Gastrocnemius medialis (tissue), 4 donors: ENCODE measurements at regions not wholly inside any gene's neighbourhood (a gene's known extent, or its start where the extent isn't known, plus 50 kb on each side); places are given as distances from the start of the nearest gene placed in this dataset.

Source experiments
- ATAC-seq, 2 donors: fragments of 150-250 bp; one replicate each; pipeline ENCODE4 v1.9.1; 2016
- DNase-seq, 2 donors: peaks; one replicate each; pipeline ENCODE4 v3.0.0-alpha.2; 2019
- H3K27ac ChIP-seq, 4 donors: fragments of 200-600 bp; sonication (generic); 1 replicate in 1 of 4; 2 replicates in 3 of 4; pipeline ENCODE4 v1.5.1; 2016 to 2018; ENCODE audit warnings: mild to moderate bottlenecking in 2 of 4, moderate library complexity in 1 of 4
- H3K27me3 ChIP-seq, 3 donors: fragments of 200-600 bp; sonication (generic) in 2 of 3; 1 replicate in 1 of 3; 2 replicates in 2 of 3; pipeline versions ENCODE4 v1.5.1 to v1.6.0; 2016 to 2019; ENCODE audit warnings: mild to moderate bottlenecking in 1 of 3, moderate library complexity in 1 of 3
- H3K36me3 ChIP-seq, 2 donors: fragments of 200-600 bp; sonication (generic) in 1 of 2; one replicate each; pipeline ENCODE4 v1.5.1; 2017 to 2018
- H3K4me1 ChIP-seq, 2 donors: fragments of 200-600 bp; sonication (generic) in 1 of 2; one replicate each; pipeline ENCODE4 v1.5.1; 2016 to 2017; ENCODE audit warnings: mild to moderate bottlenecking in 2 of 2
- H3K4me3 ChIP-seq, 4 donors: fragments of 200-600 bp; sonication (generic) in 3 of 4; 1 replicate in 1 of 4; 2 replicates in 3 of 4; pipeline ENCODE4 v1.5.1; 2016 to 2019; ENCODE audit warnings: mild to moderate bottlenecking in 2 of 4
- H3K9me3 ChIP-seq, 3 donors: fragments of 200-600 bp; sonication (generic) in 2 of 3; 1 replicate in 1 of 3; 2 replicates in 2 of 3; pipeline ENCODE4 v1.5.1; 2016 to 2019
- POLR2A ChIP-seq, 2 donors: fragments of 450-650 bp; IDR thresholded peaks; one replicate each; pipeline ENCODE4 v1.6.1; 2017; ENCODE audit warnings: antibody characterized with exemption in 2 of 2, mild to moderate bottlenecking in 2 of 2, moderate library complexity in 2 of 2
- in situ Hi-C, 4 donors: fragments of 200-750 bp; cut with MboI; loops; one replicate each; pipeline versions ENCODE4 v1.15.0 to v1.8.0; 2017; ENCODE audit warnings: low sequenced_read_pairs in 4 of 4
- intact Hi-C: fragments of 100-400 bp; cut with DNase I; formaldehyde crosslinking; loops from one replicate; pipeline ENCODE4 v1.15.1; 2023; ENCODE audit warnings: low total_unique reads
- TF ChIP-seq, protein P1 (sequence below), 5 experiments: fragments of 450-650 bp in 3 of 5; fragments of 200-600 bp in 2 of 5; sonication (generic) in 2 of 5; IDR thresholded peaks in 4 of 5; conservative IDR thresholded peaks in 1 of 5; 1 replicate in 4 of 5; 2 replicates in 1 of 5; pipeline ENCODE4 v1.5.1; 2016 to 2019; ENCODE audit warnings: antibody characterized with exemption in 5 of 5, mild to moderate bottlenecking in 3 of 5, moderate library complexity in 3 of 5

GRCh38 chr13:80012251-80012650 lies 328.7 kb downstream of the SPRY2 start:
- Histone ChIP-seq H3K27ac (peak overlapping the region in 2 of 4 donors; percentile 31 to 43), H3K4me1 (peaks cover 28 to 34% of the 10 kb centered on the region in 2 donors), H3K9me3 (no peaks in the 10 kb centered on the region), H3K36me3 (no peaks in the 10 kb centered on the region), H3K4me3 (peak overlapping the region in 1 of 4 donors; percentile 7), H3K27me3 (no peaks in the 10 kb centered on the region)
- in situ Hi-C loops, result no loop called here
- TF ChIP-seq, protein P1, sequence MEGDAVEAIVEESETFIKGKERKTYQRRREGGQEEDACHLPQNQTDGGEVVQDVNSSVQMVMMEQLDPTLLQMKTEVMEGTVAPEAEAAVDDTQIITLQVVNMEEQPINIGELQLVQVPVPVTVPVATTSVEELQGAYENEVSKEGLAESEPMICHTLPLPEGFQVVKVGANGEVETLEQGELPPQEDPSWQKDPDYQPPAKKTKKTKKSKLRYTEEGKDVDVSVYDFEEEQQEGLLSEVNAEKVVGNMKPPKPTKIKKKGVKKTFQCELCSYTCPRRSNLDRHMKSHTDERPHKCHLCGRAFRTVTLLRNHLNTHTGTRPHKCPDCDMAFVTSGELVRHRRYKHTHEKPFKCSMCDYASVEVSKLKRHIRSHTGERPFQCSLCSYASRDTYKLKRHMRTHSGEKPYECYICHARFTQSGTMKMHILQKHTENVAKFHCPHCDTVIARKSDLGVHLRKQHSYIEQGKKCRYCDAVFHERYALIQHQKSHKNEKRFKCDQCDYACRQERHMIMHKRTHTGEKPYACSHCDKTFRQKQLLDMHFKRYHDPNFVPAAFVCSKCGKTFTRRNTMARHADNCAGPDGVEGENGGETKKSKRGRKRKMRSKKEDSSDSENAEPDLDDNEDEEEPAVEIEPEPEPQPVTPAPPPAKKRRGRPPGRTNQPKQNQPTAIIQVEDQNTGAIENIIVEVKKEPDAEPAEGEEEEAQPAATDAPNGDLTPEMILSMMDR (IDR thresholded peaks at IDR 0.05 in 4 of 5, conservative IDR thresholded peaks at IDR 0.05 in 1 of 5), result no peak
- no peak for TF ChIP-seq POLR2A (IDR thresholded peaks at IDR 0.05)
- DNase-seq, result no peak
- intact Hi-C loops, result no loop called here
- ATAC-seq, result no peak

- peak; percentile 7 to 17 for DNase-seq
- in situ Hi-C loops (no loop called here), intact Hi-C loops (no loop called here)
- Histone ChIP-seq H3K9me3 (no peaks in the 10 kb centered on the region), H3K36me3 (no peaks in the 10 kb centered on the region), H3K4me1 (peaks cover 28 to 34% of the 10 kb centered on the region in 2 donors), H3K27me3 (no peaks in the 10 kb centered on the region), H3K4me3 (peak overlapping the region in 1 of 4 donors; percentile 7), H3K27ac (peak overlapping the region; percentile 31 to 50 (median 45))
- no peak for TF ChIP-seq POLR2A (IDR thresholded peaks at IDR 0.05)
- TF ChIP-seq, protein P1 (IDR thresholded peaks at IDR 0.05 in 4 of 5, conservative IDR thresholded peaks at IDR 0.05 in 1 of 5), result no peak
- peak; percentile 53 to 71 for ATAC-seq
Observed at GRCh38 chr13:80011448-80012212, 329.3 kb downstream of the SPRY2 start.

- Histone ChIP-seq H3K27ac (no peak overlapping the region), H3K4me3 (no peak overlapping the region), H3K27me3 (no peaks in the 10 kb centered on the region), H3K9me3 (no peaks in the 10 kb centered on the region), H3K4me1 (peaks cover 28 to 34% of the 10 kb centered on the region in 2 donors), H3K36me3 (no peaks in the 10 kb centered on the region)
- no peak for TF ChIP-seq POLR2A (IDR thresholded peaks at IDR 0.05)
- TF ChIP-seq, protein P1 (IDR thresholded peaks at IDR 0.05 in 4 of 5, conservative IDR thresholded peaks at IDR 0.05 in 1 of 5), result no peak
- ATAC-seq, result peak in 1 of 2 donors; percentile 14
- in situ Hi-C loops (no loop called here), intact Hi-C loops (no loop called here)
- no peak for DNase-seq
Observed at GRCh38 chr13:80010846-80011245, 330.1 kb downstream of the SPRY2 start.

GRCh38 chr13:80010286-80010831 lies 330.6 kb downstream of the SPRY2 start:
- no peaks in the 10 kb centered on the region for H3K27me3 ChIP-seq
- in situ Hi-C loops, result no loop called here
- H3K27ac ChIP-seq, result no peak overlapping the region
- H3K4me1 ChIP-seq, result peaks cover 28 to 34% of the 10 kb centered on the region in 2 donors
- TF ChIP-seq, protein P1 (IDR thresholded peaks at IDR 0.05 in 4 of 5, conservative IDR thresholded peaks at IDR 0.05 in 1 of 5), result no peak
- TF ChIP-seq POLR2A (IDR thresholded peaks at IDR 0.05), result no peak
- intact Hi-C loops, result no loop called here
- H3K4me3 ChIP-seq, result no peak overlapping the region
- H3K9me3 ChIP-seq, result no peaks in the 10 kb centered on the region
- ATAC-seq (peak in 1 of 2 donors; percentile 12), DNase-seq (no peak)
- no peaks in the 10 kb centered on the region for H3K36me3 ChIP-seq
